HG02642 (cell line): ENCODE measurements at regions not wholly inside any gene's neighbourhood (a gene's known extent, or its start where the extent isn't known, plus 50 kb on each side); places are given as distances from the start of the nearest gene placed in this dataset.
"Not testable (repeated sequence)": the region's sequence is repeated elsewhere in the genome, so short reads cannot be mapped to it uniquely, and the experiment has no call there.

ENCODE experiments used
- ATAC-seq: cut with Tn5 transposase; IDR thresholded peaks from one replicate; pipeline ENCODE4 v1.9.1; 2021; ENCODE audit warnings: mild to moderate bottlenecking; ENCODE audit not compliant: unreplicated experiment, poor library complexity

DNA sequence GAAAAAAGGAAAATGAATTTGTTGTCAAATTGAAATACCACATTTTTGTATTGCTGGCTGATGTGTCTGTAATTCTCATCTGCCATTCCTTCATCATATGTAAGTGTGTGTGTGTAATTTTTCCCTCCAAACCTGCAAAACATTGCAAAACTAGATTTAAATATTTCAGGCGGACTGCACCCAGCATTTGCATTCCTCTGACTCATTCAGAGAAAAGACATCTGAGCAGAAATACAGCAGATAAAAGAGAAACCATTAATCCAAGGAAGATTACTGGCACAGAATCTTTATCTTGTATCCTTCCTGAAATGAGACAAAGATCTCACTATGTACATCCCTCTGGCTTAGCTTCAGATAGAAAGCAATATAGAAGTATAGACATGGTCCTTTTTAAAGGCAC lies 275.3 kb downstream of the TMEM38B start:
- ATAC-seq: no peak

DNA sequence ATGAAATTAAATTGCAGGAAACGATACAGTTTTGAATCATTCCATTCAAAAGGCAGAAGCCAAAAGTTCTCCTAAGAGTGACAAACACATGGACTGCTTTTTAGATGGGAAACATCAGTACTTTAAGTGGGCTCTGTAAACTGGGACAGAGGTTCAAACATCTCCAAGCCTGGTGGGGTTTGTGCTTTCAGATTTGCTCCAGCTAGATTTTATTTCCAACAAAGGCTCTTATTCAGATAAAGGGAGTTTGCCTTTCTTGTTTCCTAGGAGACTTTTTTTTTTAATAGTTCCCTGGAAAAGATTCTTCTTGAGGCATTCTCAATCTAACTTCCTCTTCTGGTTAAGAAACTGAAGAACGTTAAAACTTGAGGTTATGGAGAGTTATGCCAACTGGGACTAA lies 277.6 kb downstream of the TMEM38B start:
- ATAC-seq: no peak

DNA sequence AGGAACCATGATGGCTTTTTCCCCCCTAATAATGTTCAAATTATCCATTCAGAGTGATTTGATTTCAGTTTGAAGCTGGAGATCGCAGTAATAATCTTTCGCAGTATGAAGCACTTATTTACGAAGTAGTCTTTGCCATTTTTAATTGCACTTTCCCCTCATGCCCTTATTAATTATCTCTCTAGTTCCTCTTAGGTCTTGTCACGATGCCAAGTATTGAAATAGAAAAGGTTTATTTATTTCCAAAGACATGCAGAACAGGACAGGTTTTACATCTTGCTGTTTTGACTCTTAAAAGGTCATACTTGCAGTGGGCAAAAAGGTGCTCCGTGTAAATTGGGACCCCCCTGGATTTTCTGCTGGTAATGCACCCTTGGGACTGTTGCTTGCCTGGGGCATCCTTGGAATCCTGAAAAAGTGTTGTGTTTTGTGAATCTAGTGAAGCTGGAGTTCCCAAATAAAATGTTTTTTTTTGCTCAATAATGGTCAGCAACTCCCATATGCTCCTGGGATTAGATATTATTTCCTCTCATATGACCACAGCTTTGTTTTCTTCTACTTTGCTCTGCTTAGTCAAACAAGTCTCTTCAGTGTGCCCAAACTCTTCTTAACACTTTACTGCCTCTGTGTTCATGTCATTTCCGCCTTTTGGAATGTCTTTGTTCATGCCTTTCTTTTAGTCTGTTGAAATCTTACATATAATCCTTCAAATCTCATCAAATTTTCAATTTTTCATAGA lies 278.3 kb downstream of the TMEM38B start:
- no peak for ATAC-seq

DNA sequence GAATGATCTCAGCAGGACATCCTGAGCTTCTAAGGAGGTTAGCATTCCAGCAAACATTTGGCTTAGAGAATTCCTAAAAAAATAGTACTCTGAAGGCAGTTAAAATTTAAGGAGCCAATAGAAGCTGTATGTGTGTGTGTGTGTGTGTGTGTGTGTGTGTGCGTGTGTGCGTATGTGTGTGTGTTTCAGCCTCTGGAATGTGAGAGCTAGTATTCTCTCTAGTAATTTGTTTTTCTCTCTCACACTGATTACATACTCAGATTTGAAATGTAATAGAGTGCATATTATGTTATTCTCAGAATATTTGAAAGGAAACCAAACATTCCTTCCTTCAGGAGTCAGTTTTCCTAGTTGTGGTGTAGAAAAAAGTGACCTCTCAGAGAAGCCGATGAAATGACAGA lies 279.6 kb downstream of the TMEM38B start:
- ATAC-seq: no peak

DNA sequence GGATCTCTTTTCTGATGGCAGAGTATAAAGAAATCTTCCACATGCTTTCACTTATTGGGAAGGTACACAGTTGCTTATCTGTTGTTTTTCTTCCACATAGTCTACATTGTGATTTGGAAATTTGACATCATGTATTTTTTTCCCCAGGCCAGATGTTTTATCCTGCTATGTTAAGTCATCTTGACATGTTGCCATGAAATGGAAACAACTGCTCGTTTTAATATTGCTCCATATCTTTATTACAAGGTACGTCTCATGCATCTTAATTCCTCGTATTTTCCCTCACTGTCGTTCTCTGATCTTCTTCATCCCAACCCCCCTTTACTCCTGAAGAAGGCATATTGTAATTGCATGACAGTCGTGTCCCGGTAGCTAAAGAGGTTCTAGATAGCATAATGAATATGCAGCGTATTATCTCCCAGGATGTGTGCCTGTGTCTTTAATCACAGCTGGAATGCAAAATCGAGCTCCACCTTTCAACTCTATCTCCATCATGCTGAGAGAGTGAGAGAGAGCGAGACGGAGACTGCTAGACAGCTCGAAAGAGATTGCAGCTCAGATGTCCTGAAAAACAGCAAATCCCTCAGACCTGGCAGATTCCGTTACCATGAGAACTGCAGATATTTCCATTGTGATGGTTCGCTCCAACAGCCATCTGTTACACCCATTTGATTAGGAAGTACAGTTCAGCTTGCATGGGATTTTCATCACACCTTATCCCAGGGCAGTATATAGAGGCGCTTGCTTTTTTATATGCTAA lies 281.7 kb downstream of the TMEM38B start:
- ATAC-seq: no peak

DNA sequence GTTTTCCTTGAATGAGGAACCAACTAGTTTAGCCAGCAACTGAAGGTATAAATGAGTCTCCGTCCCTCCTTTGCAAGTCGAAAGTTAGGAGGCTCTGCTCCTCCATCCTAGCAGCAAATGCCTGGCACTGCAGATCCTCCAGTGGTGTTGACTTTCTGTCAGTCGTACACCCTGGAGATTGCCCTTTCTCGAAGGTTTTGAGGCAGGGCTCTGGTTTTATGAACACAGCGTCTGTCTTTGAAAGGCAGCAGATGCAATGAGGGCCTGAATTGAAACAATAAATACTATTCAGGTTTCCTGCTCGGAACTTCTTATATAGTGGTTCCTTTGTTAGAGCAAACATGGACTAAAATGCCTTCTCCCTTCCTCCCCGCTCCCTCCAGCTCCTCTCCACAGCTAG lies 284.0 kb downstream of the TMEM38B start:
- ATAC-seq: no peak

DNA sequence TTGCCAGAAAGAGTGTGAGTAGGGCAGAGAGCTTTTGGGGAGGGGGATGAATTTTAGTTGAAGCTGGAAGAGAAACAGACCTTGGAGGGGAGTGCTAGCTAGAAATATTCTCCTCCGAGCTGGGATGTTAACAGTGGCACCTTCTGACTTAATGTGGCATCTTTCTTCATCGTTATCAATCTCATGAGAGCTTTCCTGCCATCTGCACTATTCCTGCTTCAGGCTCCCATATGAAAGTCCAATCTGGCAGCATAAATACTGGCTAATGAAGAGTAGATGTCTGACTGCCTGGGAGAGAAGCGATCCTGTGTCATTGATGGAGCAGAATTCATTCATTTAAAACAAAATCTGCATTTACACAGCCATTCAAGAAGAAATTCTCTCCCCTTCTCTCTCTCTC lies 284.5 kb downstream of the TMEM38B start:
- no peak for ATAC-seq

DNA sequence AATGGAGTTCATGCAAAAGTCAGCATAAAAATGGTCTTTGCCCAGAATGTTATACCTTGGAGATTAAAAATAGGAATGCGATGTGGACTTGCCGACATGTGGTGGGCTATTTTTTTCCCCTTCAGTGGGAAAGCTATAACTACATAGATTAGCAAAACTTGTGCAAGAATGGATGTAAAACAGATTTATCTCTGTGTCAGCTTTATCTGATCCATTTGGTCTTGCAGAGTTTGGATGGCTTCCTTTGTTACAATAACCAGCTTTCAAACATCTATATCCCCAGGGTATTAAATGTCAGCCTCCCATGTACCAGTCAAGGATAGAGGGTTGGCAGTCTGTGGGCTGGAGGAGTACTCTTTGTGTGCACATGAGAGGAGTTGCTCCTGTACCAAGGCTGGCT lies 284.9 kb downstream of the TMEM38B start:
- ATAC-seq: no peak

DNA sequence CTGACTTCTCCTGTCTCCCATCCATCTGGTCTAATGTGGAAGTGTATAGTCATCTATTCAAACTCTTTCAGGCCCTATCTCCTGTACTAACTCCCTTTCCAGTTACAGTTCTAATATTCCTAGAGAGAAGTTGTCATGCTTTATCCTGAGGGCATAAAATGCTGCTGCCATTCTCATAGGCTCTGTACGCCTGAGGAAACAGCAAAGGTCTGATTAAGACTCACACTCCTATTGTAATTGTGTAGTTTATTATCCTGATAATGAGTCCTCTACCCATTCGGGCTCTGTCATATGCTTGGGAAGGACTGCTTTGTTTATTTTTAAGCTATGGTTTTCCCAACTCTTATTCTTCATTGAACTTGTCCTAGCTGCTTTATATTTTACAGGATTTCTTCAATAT lies 290.4 kb downstream of the TMEM38B start:
- no peak for ATAC-seq

DNA sequence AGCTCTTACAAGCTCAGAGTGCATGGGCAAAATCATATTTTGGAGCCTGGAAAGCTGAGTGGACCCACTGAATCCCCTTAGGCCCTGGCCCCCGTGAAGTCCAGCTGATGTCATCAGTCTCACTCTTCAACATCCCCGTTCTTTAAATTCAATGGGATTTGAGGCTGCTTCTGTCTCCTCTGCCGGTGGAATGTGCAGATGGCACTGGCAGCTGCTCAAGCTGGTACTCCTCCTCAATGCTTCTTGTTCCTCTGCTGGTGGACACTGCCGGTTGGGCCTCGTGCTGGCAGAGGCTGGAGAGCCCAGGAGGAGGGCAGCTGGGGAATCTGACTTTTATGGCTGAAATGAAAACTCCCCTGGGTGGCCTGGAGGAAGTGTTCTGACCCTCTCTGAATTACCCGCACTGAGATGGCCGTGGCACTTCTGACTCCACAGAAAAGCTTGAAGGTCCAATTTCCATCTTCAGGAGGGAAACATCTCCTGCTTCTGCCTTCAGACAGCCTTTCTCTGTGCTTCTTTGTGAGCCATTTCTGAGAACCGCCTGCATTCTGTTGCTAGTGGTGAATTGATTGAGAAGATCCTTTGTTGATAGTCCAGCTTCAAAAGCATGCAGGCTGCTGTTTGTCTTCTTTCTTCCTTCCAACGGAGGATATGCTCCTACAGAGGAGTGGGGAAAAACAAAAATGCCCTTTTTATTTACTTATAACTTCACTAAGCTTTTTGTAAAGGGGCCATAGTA lies 298.9 kb downstream of the TMEM38B start:
- ATAC-seq: no peak

DNA sequence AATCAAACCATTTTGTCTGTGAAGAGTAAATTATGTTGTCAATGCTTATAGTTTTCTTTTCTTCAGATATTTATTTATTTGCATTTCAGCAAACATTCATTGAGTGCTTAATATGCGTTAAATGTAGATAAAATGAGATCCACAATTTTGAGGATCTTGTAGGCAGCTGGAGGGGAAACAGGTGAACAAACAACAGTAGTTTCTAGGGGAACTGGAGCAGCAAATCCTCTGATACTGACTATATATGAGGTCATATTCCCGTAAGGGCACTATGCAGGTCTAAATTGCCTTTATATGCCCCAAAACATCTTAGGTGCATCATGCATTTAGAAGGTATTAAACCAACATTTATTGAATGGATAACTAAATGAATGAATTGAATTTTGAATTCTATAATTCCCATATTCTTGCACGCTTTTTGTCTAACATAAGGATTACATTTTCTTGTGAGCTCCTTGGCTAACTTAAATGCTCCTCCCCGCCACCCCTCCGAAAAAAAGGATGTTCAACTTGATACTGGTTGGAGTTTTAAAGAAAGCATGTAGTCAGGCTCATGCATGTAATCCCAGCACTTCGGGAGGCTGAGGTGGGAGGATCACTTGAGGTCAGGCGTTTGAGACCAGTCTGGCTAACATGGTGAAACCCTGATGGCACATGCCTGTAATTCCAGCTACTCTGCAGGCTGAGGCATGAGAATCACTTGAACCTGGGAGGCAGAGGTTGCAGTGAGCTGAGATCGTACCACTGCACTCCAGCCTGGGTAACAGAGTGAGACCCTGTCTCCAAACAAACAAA lies 299.8 kb downstream of the TMEM38B start:
- no peak for ATAC-seq

DNA sequence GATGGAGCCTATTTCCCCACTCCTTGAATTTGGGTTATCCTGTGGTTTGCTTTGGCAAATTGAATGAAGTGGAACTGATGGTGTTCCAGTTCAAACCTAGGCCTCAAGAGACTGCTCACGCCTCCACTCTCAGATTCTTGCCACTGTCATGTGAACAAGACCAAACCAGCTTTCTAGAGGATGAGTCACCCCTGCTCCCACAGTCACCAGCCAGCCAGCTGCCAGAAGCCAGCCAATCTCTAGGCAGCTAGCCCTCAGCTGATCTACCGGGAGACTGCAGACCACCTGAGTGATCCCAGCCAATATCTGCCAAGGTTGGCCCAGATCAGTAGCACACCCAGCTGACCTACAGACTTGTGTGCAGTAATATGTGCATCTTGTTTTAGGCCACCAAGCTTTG lies 300.6 kb downstream of the TMEM38B start:
- ATAC-seq: no peak

DNA sequence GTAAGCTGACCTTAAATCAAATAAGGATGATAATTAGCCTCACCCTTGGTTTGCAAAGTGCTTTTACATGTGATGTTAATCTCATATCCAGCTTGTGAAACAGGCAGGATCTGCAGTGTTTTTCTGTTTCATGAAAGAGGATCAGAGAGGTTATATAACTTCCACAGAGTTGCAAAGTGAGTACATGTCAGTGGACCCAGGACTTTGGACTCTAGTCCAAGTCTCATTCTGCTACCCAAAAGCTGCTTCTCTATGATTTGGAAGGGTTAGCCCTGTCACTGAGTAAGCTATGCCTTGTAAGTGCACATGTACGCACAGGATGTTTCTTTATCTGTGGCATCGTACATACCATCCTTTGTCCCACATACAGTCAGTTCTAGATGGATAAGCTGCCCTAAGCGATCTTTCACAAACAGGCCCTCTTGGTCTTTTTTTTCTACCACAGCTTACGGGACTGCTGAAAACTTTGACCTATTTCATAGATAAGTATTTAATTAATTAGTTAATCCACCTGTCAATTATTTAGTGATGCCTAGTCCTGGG lies 322.9 kb downstream of the TMEM38B start:
- no peak for ATAC-seq

DNA sequence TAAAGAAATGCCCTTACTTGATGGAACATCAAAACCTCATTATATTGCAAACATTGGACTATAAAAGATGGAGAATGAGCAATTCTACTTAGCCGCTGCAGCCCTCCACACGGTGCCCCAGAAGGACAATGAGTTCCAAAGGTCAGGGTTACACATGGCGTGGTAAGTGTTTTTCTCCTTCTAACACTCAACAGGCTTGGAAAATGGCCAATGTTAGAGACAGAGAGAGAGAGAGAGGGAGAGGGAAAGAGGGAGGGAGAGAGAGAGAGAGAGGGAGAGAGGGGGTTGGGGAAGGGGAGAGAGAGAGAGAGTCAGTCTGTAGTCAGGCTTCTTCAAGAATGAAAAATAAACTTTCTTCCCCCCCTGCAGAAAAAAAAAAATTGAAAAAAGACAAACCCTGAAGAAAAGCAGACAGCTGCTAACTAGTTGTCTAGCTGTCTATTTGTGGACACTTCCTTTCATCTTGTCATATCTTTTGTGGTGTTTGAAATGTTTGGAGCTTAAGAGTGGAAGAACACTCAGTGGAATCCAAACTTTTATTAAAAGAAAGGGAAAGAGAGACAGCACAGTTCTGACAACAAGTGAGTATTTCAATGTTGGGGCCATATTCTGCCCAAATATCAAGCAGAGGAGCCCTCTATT lies 324.8 kb downstream of the TMEM38B start:
- ATAC-seq: no peak

DNA sequence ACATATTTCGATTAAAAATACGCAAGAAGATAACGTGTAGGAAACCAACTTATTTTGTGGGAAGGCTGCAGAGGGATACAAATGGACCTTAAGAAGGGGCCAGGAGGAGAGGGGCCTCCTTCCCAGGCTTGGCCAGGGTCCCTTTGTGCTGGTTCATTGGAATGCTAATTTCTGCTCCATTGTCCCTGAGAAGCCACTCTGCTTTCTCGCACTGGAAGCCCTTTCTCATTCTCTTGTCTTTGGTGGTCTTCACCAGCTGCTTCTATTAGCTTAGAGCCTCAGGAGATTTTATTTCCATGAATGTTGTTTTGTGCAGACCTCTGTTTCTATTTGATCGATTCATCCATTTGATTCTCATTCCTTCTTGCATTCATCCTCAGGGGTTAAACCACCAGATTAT lies 325.4 kb downstream of the TMEM38B start:
- ATAC-seq: no peak

DNA sequence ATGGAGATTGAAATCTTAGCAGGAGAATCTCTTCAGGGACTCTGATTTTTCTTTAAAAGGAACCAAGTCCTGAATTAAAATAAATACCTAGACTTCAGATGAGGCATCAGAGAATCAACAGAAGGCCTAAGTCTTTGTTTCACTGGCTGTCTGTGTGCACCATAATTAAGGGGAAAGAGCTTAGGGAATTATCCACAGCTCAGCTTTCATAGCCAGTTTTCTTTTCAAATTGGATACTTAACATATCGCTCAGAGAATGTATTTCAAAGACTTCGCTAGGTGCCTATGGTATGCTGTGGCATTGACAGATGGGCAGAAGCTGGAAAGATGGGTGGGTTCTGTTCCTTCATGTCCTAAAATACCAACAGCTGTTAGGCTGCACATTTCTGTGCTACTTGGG lies 325.8 kb downstream of the TMEM38B start:
- ATAC-seq: no peak

DNA sequence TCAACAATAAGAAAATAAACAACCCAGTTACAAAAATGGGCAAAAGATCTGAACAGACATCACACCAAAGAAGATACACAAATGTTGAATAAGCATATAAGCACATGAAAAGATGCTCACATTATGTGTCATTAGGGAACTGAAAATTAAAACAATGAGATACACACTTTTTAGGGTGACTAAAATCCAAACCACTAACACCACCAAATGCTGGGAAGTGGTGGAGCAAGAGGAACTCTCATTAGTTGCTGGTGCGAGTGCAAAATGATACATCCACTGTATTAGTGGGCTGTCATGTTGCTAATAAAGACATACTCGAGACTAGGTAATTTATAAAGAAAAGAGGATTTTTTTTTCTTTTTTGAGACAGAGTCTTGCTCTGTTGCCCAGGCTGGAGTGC lies 329.1 kb downstream of the TMEM38B start:
- no peak for ATAC-seq

DNA sequence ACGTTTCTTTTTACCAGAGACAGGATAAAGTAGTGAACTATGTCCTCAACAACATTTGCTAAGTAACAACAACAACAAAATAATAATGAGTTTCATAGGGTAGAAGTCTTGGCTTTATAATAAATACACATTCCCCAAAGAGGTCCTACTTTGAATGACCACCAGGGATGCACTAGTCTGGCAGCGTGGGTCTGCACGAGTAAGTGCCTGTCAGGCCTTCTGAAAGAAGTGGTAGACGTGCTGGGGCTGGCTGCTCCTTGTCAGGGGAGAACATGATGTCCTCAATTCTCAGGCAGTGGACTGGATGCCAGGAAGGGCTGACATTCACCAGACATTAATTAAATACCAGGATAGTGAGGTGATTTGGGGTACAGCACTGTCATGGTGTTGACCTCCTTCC lies 331.1 kb downstream of the TMEM38B start:
- no peak for ATAC-seq

DNA sequence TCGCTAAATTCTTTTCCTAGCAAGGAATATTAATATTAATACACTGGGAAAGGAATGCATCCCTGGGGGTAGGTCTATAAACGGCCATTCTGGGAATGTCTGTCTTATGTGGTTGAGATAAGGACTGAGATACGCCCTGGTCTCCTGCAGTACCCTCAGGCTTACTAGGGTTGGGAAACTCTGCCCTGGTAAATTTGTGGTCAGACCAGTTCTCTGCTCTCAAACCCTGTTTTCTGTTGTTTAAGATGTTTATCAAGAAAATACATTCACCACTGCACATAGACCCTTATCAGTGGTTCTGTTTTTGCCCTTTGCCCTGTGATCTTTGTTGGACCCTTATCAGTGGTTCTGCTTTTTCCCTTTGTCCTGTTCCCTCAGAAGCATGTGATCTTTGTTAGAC lies 335.8 kb downstream of the TMEM38B start:
- ATAC-seq: not testable (repeated sequence)

DNA sequence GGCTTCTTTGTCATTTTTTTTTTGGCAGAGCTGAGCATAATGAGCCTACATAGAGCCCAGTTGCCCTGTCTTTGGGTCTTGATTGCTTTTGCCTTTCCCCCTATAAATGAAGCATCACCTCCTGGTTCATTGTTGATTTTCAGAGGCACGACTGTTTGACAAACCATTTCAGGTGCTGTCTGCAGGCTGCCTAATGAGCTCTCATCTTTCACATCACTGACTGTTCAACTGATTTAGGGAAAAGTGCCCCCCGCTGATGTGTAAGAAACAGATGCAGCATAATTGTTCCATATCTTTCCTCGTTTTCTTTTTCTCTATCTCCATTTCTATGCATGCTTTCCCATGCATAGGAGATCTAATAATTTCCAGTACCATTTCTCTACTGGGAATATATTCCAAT lies 338.6 kb downstream of the TMEM38B start:
- no peak for ATAC-seq
